Spleen (tissue), 11 donors: ENCODE measurements at regions not wholly inside any gene's neighbourhood (a gene's known extent, or its start where the extent isn't known, plus 50 kb on each side); places are given as distances from the start of the nearest gene placed in this dataset.

ENCODE experiments used
- DNase-seq: peaks from one replicate; pipeline ENCODE4 v3.0.0-alpha.2; 2020
- H3K27ac ChIP-seq, 8 donors: fragments of 200-600 bp; sonication (generic) in 7 of 8; 1 replicate in 4 of 8; 2 replicates in 4 of 8; pipeline versions ENCODE4 v1.5.0 to v1.8.0; 2016 to 2021; ENCODE audit warnings: inconsistent platforms in 4 of 8, mild to moderate bottlenecking in 4 of 8, moderate library complexity in 1 of 8
- H3K27me3 ChIP-seq, 7 donors: fragments of 200-600 bp; sonication (generic) in 6 of 7; replicated peaks in 1 of 7; 1 replicate in 4 of 7; 2 replicates in 3 of 7; pipeline versions ENCODE4 v1.5.0 to v1.8.0; 2016 to 2021; ENCODE audit warnings: inconsistent platforms in 3 of 7, mild to moderate bottlenecking in 1 of 7
- H3K36me3 ChIP-seq, 6 donors: fragments of 200-600 bp; sonication (generic) in 5 of 6; 1 replicate in 4 of 6; 2 replicates in 2 of 6; pipeline versions ENCODE4 v1.5.0 to v1.8.0; 2016 to 2021; ENCODE audit warnings: inconsistent platforms in 2 of 6
- H3K4me1 ChIP-seq, 6 donors: fragments of 200-600 bp; sonication (generic) in 5 of 6; 1 replicate in 3 of 6; 2 replicates in 3 of 6; pipeline versions ENCODE4 v1.5.0 to v1.8.0; 2016 to 2021; ENCODE audit warnings: inconsistent platforms in 3 of 6
- H3K4me3 ChIP-seq, 8 donors: fragments of 200-600 bp; sonication (generic) in 7 of 8; 1 replicate in 4 of 8; 2 replicates in 4 of 8; pipeline versions ENCODE4 v1.5.0 to v1.8.0; 2016 to 2021; ENCODE audit warnings: inconsistent platforms in 4 of 8, mild to moderate bottlenecking in 4 of 8, moderate library complexity in 2 of 8
- H3K9me3 ChIP-seq, 8 donors: fragments of 200-600 bp; sonication (generic) in 7 of 8; 1 replicate in 4 of 8; 2 replicates in 4 of 8; pipeline versions ENCODE4 v1.5.0 to v1.8.0; 2016 to 2021; ENCODE audit warnings: inconsistent platforms in 4 of 8
- CTCF ChIP-seq, 11 experiments: fragments of 200-600 bp in 7 of 11; fragments of 450-650 bp in 4 of 11; sonication (generic) in 4 of 11; IDR thresholded peaks in 8 of 11; conservative IDR thresholded peaks in 3 of 11; 1 replicate in 7 of 11; 2 replicates in 4 of 11; pipeline versions ENCODE4 v1.4.0 to v1.8.0; 2016 to 2021; ENCODE audit warnings: antibody characterized with exemption in 11 of 11, inconsistent platforms in 4 of 11, mild to moderate bottlenecking in 1 of 11
- POLR2A ChIP-seq, 3 donors: fragments of 450-650 bp; IDR thresholded peaks; one replicate each; pipeline ENCODE4 v1.5.1; 2017; ENCODE audit warnings: antibody characterized with exemption in 3 of 3, mild to moderate bottlenecking in 1 of 3
- POLR2AphosphoS5 ChIP-seq, 3 donors: sonication (generic); formaldehyde crosslinking; IDR thresholded peaks; one replicate each; pipeline ENCODE4 v1.5.1; 2017; ENCODE audit warnings: antibody characterized with exemption in 3 of 3
- WGBS, 5 donors: extraction: QIAGEN DNeasy Blood & Tissue Kit in 3 of 5; methylation state at CpG; one replicate each; pipeline versions ENCODE4 v1.1.5 to v1.1.7; 2013 to 2018; 5-methylcytosine and 5-hydroxymethylcytosine counted together
- intact Hi-C: fragments of 100-400 bp; cut with DNase I; formaldehyde crosslinking; loops from one replicate; pipeline ENCODE4 v1.15.0; 2023; ENCODE audit warnings: low total_unique reads
- donor health status: healthy with polysubstance abuse.
- donor health status: DM: no; HTN: no; CAD: no; lungs with moderate emphysema.
- donor health status: DM: no; HTN: no; CAD: no.
- donor health status: Bipolar disorder and iron deficiency.
- donor health status: healthy.
- donor health status: DM: no; HTN: no; CAD: no.
- donor health status: DM: yes; HTN: yes; CAD: no.

- WGBS, 5 donors: 60 to 91% (median 81%) methylated on average over 2 of the region's 2 CpGs
Observed at GRCh38 chr16:55251151-55251550, 72.9 kb upstream of the IRX6 start.

GRCh38 chr16:55252577-55252976, 71.4 kb upstream of the IRX6 start:
- Histone ChIP-seq H3K9me3 (peaks cover 0 to 11% (median 5%) of the 10 kb centered on the region in 8 donors), H3K27me3 (peaks cover 0 to 22% (median 0%) of the 10 kb centered on the region in 7 donors), H3K27ac (no peak overlapping the region), H3K4me1 (no peaks in the 10 kb centered on the region), H3K36me3 (no peaks in the 10 kb centered on the region), H3K4me3 (no peak overlapping the region)
- TF ChIP-seq POLR2A (IDR thresholded peaks at IDR 0.05) (no peak), POLR2AphosphoS5 (IDR thresholded peaks at IDR 0.05) (no peak), CTCF (IDR thresholded peaks at IDR 0.05 in 8 of 11, conservative IDR thresholded peaks at IDR 0.05 in 3 of 11) (no peak)
- WGBS, 5 donors: 85 to 95% (median 87%) methylated on average over 1 of the region's 1 CpG
- intact Hi-C loops: loop anchor here (10.0 kb wide), 1 partner anchor 1698 kb away; no protein-coding TSS in a partner anchor
- DNase-seq: no peak

More at GRCh38 chr16:55251151-55251550, 72.9 kb upstream of the IRX6 start:
- DNase-seq: no peak
- TF ChIP-seq POLR2A (IDR thresholded peaks at IDR 0.05) (no peak), CTCF (IDR thresholded peaks at IDR 0.05 in 8 of 11, conservative IDR thresholded peaks at IDR 0.05 in 3 of 11) (no peak), POLR2AphosphoS5 (IDR thresholded peaks at IDR 0.05) (no peak)
- H3K27ac ChIP-seq: no peak overlapping the region
- intact Hi-C loops: loop anchor here (10.0 kb wide), 1 partner anchor 1696 kb away; no protein-coding TSS in a partner anchor
- H3K9me3 ChIP-seq: peaks cover 0 to 11% (median 5%) of the 10 kb centered on the region in 8 donors
- H3K4me1 ChIP-seq: no peaks in the 10 kb centered on the region
- peaks cover 0 to 13% (median 0%) of the 10 kb centered on the region in 7 donors for H3K27me3 ChIP-seq
- H3K4me3 ChIP-seq: no peak overlapping the region
- no peaks in the 10 kb centered on the region for H3K36me3 ChIP-seq

- Histone ChIP-seq H3K4me1 (no peaks in the 10 kb centered on the region), H3K36me3 (no peaks in the 10 kb centered on the region), H3K27me3 (peaks cover 0 to 22% (median 0%) of the 10 kb centered on the region in 7 donors), H3K9me3 (peaks cover 0 to 11% (median 5%) of the 10 kb centered on the region in 8 donors), H3K27ac (no peak overlapping the region), H3K4me3 (no peak overlapping the region)
- DNase-seq: no peak
- intact Hi-C loops: loop anchor here (10.0 kb wide), 1 partner anchor 1699 kb away; no protein-coding TSS in a partner anchor
- no peak for TF ChIP-seq CTCF (IDR thresholded peaks at IDR 0.05 in 8 of 11, conservative IDR thresholded peaks at IDR 0.05 in 3 of 11)
- no peak for TF ChIP-seq POLR2A (IDR thresholded peaks at IDR 0.05)
- TF ChIP-seq POLR2AphosphoS5 (IDR thresholded peaks at IDR 0.05): no peak
Observed at GRCh38 chr16:55253987-55254386, 70.0 kb upstream of the IRX6 start.

- H3K36me3 ChIP-seq: no peaks in the 10 kb centered on the region
- no peak overlapping the region for H3K27ac ChIP-seq
- WGBS, 5 donors: 34 to 55% (median 41%) methylated on average over 9 of the region's 9 CpGs
- H3K4me3 ChIP-seq: no peak overlapping the region
- TF ChIP-seq POLR2A (IDR thresholded peaks at IDR 0.05): no peak
- no peak for TF ChIP-seq CTCF (IDR thresholded peaks at IDR 0.05 in 8 of 11, conservative IDR thresholded peaks at IDR 0.05 in 3 of 11)
- TF ChIP-seq POLR2AphosphoS5 (IDR thresholded peaks at IDR 0.05): no peak
- H3K27me3 ChIP-seq: peaks cover 0 to 19% (median 0%) of the 10 kb centered on the region in 7 donors
- no peak for DNase-seq
- no peaks in the 10 kb centered on the region for H3K4me1 ChIP-seq
- intact Hi-C loops: loop anchor here (10.0 kb wide), 1 partner anchor 1701 kb away; no protein-coding TSS in a partner anchor
- peaks cover 0 to 11% (median 5%) of the 10 kb centered on the region in 8 donors for H3K9me3 ChIP-seq
Observed at GRCh38 chr16:55255733-55256282, 68.2 kb upstream of the IRX6 start.
